CD14-positive monocyte (primary cell): ENCODE measurements at regions not wholly inside any gene's neighbourhood (a gene's known extent, or its start where the extent isn't known, plus 50 kb on each side); places are given as distances from the start of the nearest gene placed in this dataset.

ENCODE experiments used
- DNase-seq, 3 donors: peaks; one replicate each; pipeline ENCODE4 v3.0.0-alpha.2; 2011 to 2022
- H2AFZ ChIP-seq: 2 replicates; pipeline ENCODE4 v1.6.0; 2012; ENCODE audit warnings: mild to moderate bottlenecking, low read depth, low read length, inconsistent platforms; ENCODE audit not compliant: insufficient read depth, poor library complexity, severe bottlenecking
- H3K27ac ChIP-seq, 2 donors: 1 replicate in 1 of 2; 2 replicates in 1 of 2; pipeline ENCODE4 v1.5.1; 2012 to 2013; ENCODE audit warnings: low read length in 2 of 2, control low read depth in 1 of 2, inconsistent platforms in 1 of 2, low read depth in 1 of 2, mild to moderate bottlenecking in 1 of 2
- H3K27me3 ChIP-seq, 2 donors: one replicate each; pipeline versions ENCODE4 v1.6.0 to v1.6.1; 2011 to 2013; ENCODE audit warnings: low read length in 2 of 2; ENCODE audit not compliant: control insufficient read depth in 2 of 2, insufficient read depth in 2 of 2
- H3K36me3 ChIP-seq, 2 donors: replicated peaks in 1 of 2; 1 replicate in 1 of 2; 2 replicates in 1 of 2; pipeline versions ENCODE4 v1.5.1 to v1.6.1; 2012 to 2013; ENCODE audit warnings: low read length in 2 of 2, control low read depth in 1 of 2, inconsistent platforms in 1 of 2, mild to moderate bottlenecking in 1 of 2; ENCODE audit not compliant: insufficient read depth in 2 of 2, control insufficient read depth in 1 of 2
- H3K4me1 ChIP-seq, 2 donors: 1 replicate in 1 of 2; 2 replicates in 1 of 2; pipeline versions ENCODE4 v1.5.1 to v1.6.1; 2012 to 2013; ENCODE audit warnings: low read length in 2 of 2, control low read depth in 1 of 2, inconsistent platforms in 1 of 2, mild to moderate bottlenecking in 1 of 2, moderate library complexity in 1 of 2; ENCODE audit not compliant: insufficient read depth in 2 of 2, control insufficient read depth in 1 of 2
- H3K4me2 ChIP-seq: replicated peaks from 2 replicates; pipeline ENCODE3; 2012; ENCODE audit warnings: low read length, moderate library complexity, mild to moderate bottlenecking; ENCODE audit not compliant: poor library complexity, severe bottlenecking; ENCODE audit errors: extremely low read depth
- H3K4me3 ChIP-seq, 3 experiments: fragments of 200-600 bp in 1 of 3; sonication (generic) in 1 of 3; replicated peaks in 1 of 3; 1 replicate in 2 of 3; 2 replicates in 1 of 3; pipeline ENCODE4 v1.5.1; 2011 to 2013; ENCODE audit warnings: low read length in 3 of 3, mild to moderate bottlenecking in 3 of 3, control low read depth in 2 of 3, low read depth in 2 of 3, inconsistent platforms in 1 of 3, moderate library complexity in 1 of 3
- H3K79me2 ChIP-seq: 2 replicates; pipeline ENCODE4 v1.6.0; 2012; ENCODE audit warnings: mild to moderate bottlenecking, control low read depth, inconsistent platforms, low read length, moderate library complexity; ENCODE audit not compliant: insufficient read depth
- H3K9ac ChIP-seq: 2 replicates; pipeline ENCODE4 v1.6.0; 2017; ENCODE audit warnings: low read length, mild to moderate bottlenecking; ENCODE audit not compliant: insufficient read depth, poor library complexity, severe bottlenecking
- H3K9me3 ChIP-seq, 2 donors: replicated peaks in 1 of 2; 1 replicate in 1 of 2; 2 replicates in 1 of 2; pipeline versions ENCODE4 v1.5.1 to v1.6.1; 2012 to 2013; ENCODE audit warnings: low read length in 2 of 2, control low read depth in 1 of 2; ENCODE audit not compliant: control insufficient read depth in 1 of 2, insufficient read depth in 1 of 2
- H4K20me1 ChIP-seq: 2 replicates; pipeline ENCODE4 v1.6.0; 2012; ENCODE audit warnings: mild to moderate bottlenecking, low read length, control low read depth, moderate library complexity; ENCODE audit not compliant: insufficient read depth
- H3K27ac Mint-ChIP-seq, 7 donors: one replicate each; pipeline ENCODE4 v1.8.0; 2020; ENCODE audit warnings: mild to moderate bottlenecking in 7 of 7, mixed read lengths in 7 of 7, moderate library complexity in 6 of 7, inconsistent platforms in 2 of 7
- H3K27me3 Mint-ChIP-seq, 3 donors: one replicate each; pipeline ENCODE4 v1.8.0; 2021 to 2022; ENCODE audit warnings: low read depth in 3 of 3, mild to moderate bottlenecking in 3 of 3, mixed read lengths in 3 of 3, moderate library complexity in 3 of 3, inconsistent platforms in 1 of 3
- H3K36me3 Mint-ChIP-seq, 2 donors: one replicate each; pipeline ENCODE4 v1.8.0; 2020; ENCODE audit warnings: mixed read lengths in 2 of 2, inconsistent platforms in 1 of 2, mild to moderate bottlenecking in 1 of 2
- H3K4me1 Mint-ChIP-seq: one replicate; pipeline ENCODE4 v1.8.0; 2020; ENCODE audit warnings: mild to moderate bottlenecking, mixed read lengths
- H3K4me3 Mint-ChIP-seq, 2 donors: one replicate each; pipeline ENCODE4 v1.8.0; 2020; ENCODE audit warnings: mild to moderate bottlenecking in 2 of 2, mixed read lengths in 2 of 2, moderate library complexity in 1 of 2
- H3K9me3 Mint-ChIP-seq, 7 donors: one replicate each; pipeline ENCODE4 v1.8.0; 2020 to 2022; ENCODE audit warnings: mixed read lengths in 7 of 7, mild to moderate bottlenecking in 6 of 7, moderate library complexity in 6 of 7, inconsistent platforms in 2 of 7
- CTCF ChIP-seq: fragments of 200-600 bp; IDR thresholded peaks from one replicate; pipeline ENCODE4 v1.8.0; 2022; ENCODE audit warnings: antibody characterized with exemption, mild to moderate bottlenecking
- WGBS: methylation state at CpG from one replicate; pipeline ENCODE4 v1.1.5; 2013; ENCODE audit warnings: missing lambda C conversion rate; ENCODE audit not compliant: insufficient coverage; 5-methylcytosine and 5-hydroxymethylcytosine counted together
- intact Hi-C, 2 donors: fragments of 100-400 bp; cut with micrococcal nuclease; formaldehyde crosslinking; loops; one replicate each; pipeline versions ENCODE4 v1.15.0 to v1.15.1; 2023

GRCh38 chr14:61128382-61129167, 147.5 kb downstream of the SLC38A6 start:
- no peak for TF ChIP-seq CTCF
- peak overlapping the region; percentile 64 for H2AFZ ChIP-seq

GRCh38 chr14:61126603-61127498, 145.8 kb downstream of the SLC38A6 start:
- no peaks in the 10 kb centered on the region for H4K20me1 ChIP-seq
- Mint-ChIP-seq H3K27me3 (peaks cover 1 to 8% (median 2%) of the 10 kb centered on the region in 3 donors), H3K36me3 (no peaks in the 10 kb centered on the region), H3K4me1 (peaks cover 13% of the 10 kb centered on the region), H3K4me3 (no peak overlapping the region), H3K9me3 (peaks cover 0 to 7% (median 5%) of the 10 kb centered on the region in 7 donors), H3K27ac (no peak overlapping the region)
- H3K27ac ChIP-seq: no peak overlapping the region
- no peak for DNase-seq
- no peak overlapping the region for H3K9ac ChIP-seq
- no peak for TF ChIP-seq CTCF
- H2AFZ ChIP-seq: no peak overlapping the region
- H3K36me3 ChIP-seq: no peaks in the 10 kb centered on the region
- no peak overlapping the region for H3K4me3 ChIP-seq
- H3K4me2 ChIP-seq: no peak overlapping the region
- H3K9me3 ChIP-seq: peaks cover 0 to 4% of the 10 kb centered on the region in 2 donors
- WGBS: 95% methylated on average over 4 of the region's 4 CpGs
- H3K79me2 ChIP-seq: no peaks in the 10 kb centered on the region
- H3K27me3 ChIP-seq: no peaks in the 10 kb centered on the region
- peaks cover 2 to 10% of the 10 kb centered on the region in 2 donors for H3K4me1 ChIP-seq
- intact Hi-C loops: no loop called here

More at GRCh38 chr14:61128382-61129167, 147.5 kb downstream of the SLC38A6 start:
- Mint-ChIP-seq H3K4me3 (no peak overlapping the region), H3K27me3 (peaks cover 1 to 8% (median 2%) of the 10 kb centered on the region in 3 donors), H3K4me1 (peaks cover 16% of the 10 kb centered on the region), H3K9me3 (peaks cover 7 to 15% (median 9%) of the 10 kb centered on the region in 7 donors), H3K36me3 (no peaks in the 10 kb centered on the region), H3K27ac (peak overlapping the region in 6 of 7 donors; percentile 2 to 58 (median 42))
- WGBS: 74% methylated on average over 3 of the region's 6 CpGs
- intact Hi-C loops: no loop called here
- H3K4me1 ChIP-seq: peaks cover 0 to 6% of the 10 kb centered on the region in 2 donors
- H3K36me3 ChIP-seq: no peaks in the 10 kb centered on the region
- no peak overlapping the region for H3K4me2 ChIP-seq
- no peaks in the 10 kb centered on the region for H3K27me3 ChIP-seq
- no peaks in the 10 kb centered on the region for H4K20me1 ChIP-seq
- H3K9me3 ChIP-seq: peaks cover 5 to 11% of the 10 kb centered on the region in 2 donors
- H3K79me2 ChIP-seq: no peaks in the 10 kb centered on the region
- no peak overlapping the region for H3K27ac ChIP-seq
- no peak overlapping the region for H3K4me3 ChIP-seq
- DNase-seq: no peak
- H3K9ac ChIP-seq: no peak overlapping the region
